IMR-90 (cell line): ENCODE measurements at regions not wholly inside any gene's neighbourhood (a gene's known extent, or its start where the extent isn't known, plus 50 kb on each side); places are given as distances from the start of the nearest gene placed in this dataset.

Source experiments
- ATAC-seq: fragments of 200-7000 bp; cut with Tn5 transposase; 2 replicates; pipeline ENCODE4 v1.9.1; 2020; ENCODE audit warnings: low read depth, mild to moderate bottlenecking, moderate library complexity
- BruUV-seq: library from RNA; stranded (reverse); fragments of 400-500 nt; replicated peaks from 2 replicates; lab custom pipeline; 2021; lab: Mats Ljungman, UMichigan
- CTCF ChIA-PET: fragments of 300-600 bp; formaldehyde crosslinking; extraction: SDS; loops from one replicate; lab custom pipeline; 2021; ENCODE audit warnings: antibody characterized with exemption; lab: Yijun Ruan, JAX
- POLR2A ChIA-PET: fragments of 300-600 bp; sonication (Branson Sonifier 250); formaldehyde crosslinking; loops from one replicate; lab custom pipeline; 2022; ENCODE audit warnings: antibody characterized with exemption; ENCODE audit not compliant: unreplicated experiment; lab: Charles Lee
- DNase-seq: peaks from one replicate; pipeline ENCODE4 v3.0.0; 2013
- H2AFZ ChIP-seq: replicated peaks from 2 replicates; pipeline ENCODE3; 2013; ENCODE audit warnings: low read length, mild to moderate bottlenecking; ENCODE audit not compliant: poor library complexity
- H2AK5ac ChIP-seq: 2 replicates; pipeline ENCODE4 v1.6.1; 2013; ENCODE audit warnings: low read depth, low read length, inconsistent platforms
- H2AK9ac ChIP-seq: replicated peaks from 2 replicates; pipeline ENCODE3; 2013; ENCODE audit warnings: mild to moderate bottlenecking, low read depth, low read length, moderate library complexity; ENCODE audit not compliant: poor library complexity
- H2BK120ac ChIP-seq: 2 replicates; pipeline ENCODE4 v1.6.1; 2013; ENCODE audit warnings: low read depth, low read length, inconsistent platforms
- H2BK15ac ChIP-seq: 3 replicates; pipeline ENCODE4 v1.6.1; 2013; ENCODE audit warnings: low read depth, low read length, inconsistent platforms
- H2BK20ac ChIP-seq: 2 replicates; pipeline ENCODE4 v1.6.1; 2013; ENCODE audit warnings: low read depth, mild to moderate bottlenecking, inconsistent platforms, low read length, moderate library complexity
- H2BK5ac ChIP-seq: 2 replicates; pipeline ENCODE4 v1.6.1; 2013; ENCODE audit warnings: mild to moderate bottlenecking, low read depth, low read length, inconsistent platforms; ENCODE audit not compliant: poor library complexity, severe bottlenecking
- H3K14ac ChIP-seq: replicated peaks from 2 replicates; pipeline ENCODE4 v1.6.1; 2013; ENCODE audit warnings: low read depth, low read length, inconsistent platforms
- H3K18ac ChIP-seq: 2 replicates; pipeline ENCODE4 v1.6.1; 2013; ENCODE audit warnings: low read depth, low read length, control low read depth
- H3K23ac ChIP-seq: 2 replicates; pipeline ENCODE4 v1.6.1; 2013; ENCODE audit warnings: low read depth, low read length, inconsistent platforms
- H3K27ac ChIP-seq: 2 replicates; pipeline ENCODE4 v1.5.1; 2013; ENCODE audit warnings: mild to moderate bottlenecking, control low read depth, low read length; ENCODE audit not compliant: insufficient read depth
- H3K27me3 ChIP-seq: 2 replicates; pipeline ENCODE4 v1.6.1; 2013; ENCODE audit warnings: low read length; ENCODE audit not compliant: control insufficient read depth, insufficient read depth
- H3K36me3 ChIP-seq: 2 replicates; pipeline ENCODE4 v1.6.1; 2013; ENCODE audit warnings: low read length, mixed read lengths; ENCODE audit not compliant: control insufficient read depth, insufficient read depth
- H3K4ac ChIP-seq: 2 replicates; pipeline ENCODE4 v1.6.1; 2013; ENCODE audit warnings: low read depth, low read length, inconsistent platforms
- H3K4me1 ChIP-seq: 2 replicates; pipeline ENCODE4 v1.6.1; 2013; ENCODE audit warnings: low read length, mixed read lengths; ENCODE audit not compliant: control insufficient read depth, insufficient read depth
- H3K4me2 ChIP-seq: 2 replicates; pipeline ENCODE4 v1.6.1; 2013; ENCODE audit warnings: low read depth, mild to moderate bottlenecking, control low read depth, low read length, moderate library complexity
- H3K4me3 ChIP-seq: 2 replicates; pipeline ENCODE4 v1.5.1; 2013; ENCODE audit warnings: low read depth, mild to moderate bottlenecking, control low read depth, low read length, moderate library complexity; ENCODE audit not compliant: insufficient read depth
- H3K56ac ChIP-seq: 2 replicates; pipeline ENCODE4 v1.6.1; 2013; ENCODE audit warnings: low read length, inconsistent platforms; ENCODE audit not compliant: insufficient read depth; ENCODE audit errors: extremely low read depth
- H3K79me1 ChIP-seq, 2 experiments: 2 replicates each; pipeline ENCODE4 v1.6.1; 2013; ENCODE audit warnings: low read length in 2 of 2, inconsistent platforms in 1 of 2, low read depth in 1 of 2
- H3K9ac ChIP-seq: 2 replicates; pipeline ENCODE4 v1.6.1; 2013; ENCODE audit warnings: low read depth, low read length, control low read depth
- H3K9me1 ChIP-seq: 2 replicates; pipeline ENCODE4 v1.6.1; 2013; ENCODE audit warnings: low read length, inconsistent platforms; ENCODE audit not compliant: insufficient read depth
- H3K9me3 ChIP-seq: 2 replicates; pipeline ENCODE4 v1.6.1; 2013; ENCODE audit warnings: low read length; ENCODE audit not compliant: control insufficient read depth, insufficient read depth
- H4K20me1 ChIP-seq: 2 replicates; pipeline ENCODE4 v1.6.1; 2013; ENCODE audit warnings: low read length, inconsistent platforms; ENCODE audit not compliant: insufficient read depth
- H4K5ac ChIP-seq: 2 replicates; pipeline ENCODE4 v1.6.1; 2013; ENCODE audit warnings: mild to moderate bottlenecking, low read depth, low read length, control low read depth
- H4K8ac ChIP-seq, 2 experiments: 2 replicates each; pipeline ENCODE4 v1.6.1; 2013; ENCODE audit warnings: low read depth in 2 of 2, low read length in 2 of 2, control low read depth in 1 of 2, inconsistent platforms in 1 of 2
- H4K91ac ChIP-seq: 2 replicates; pipeline ENCODE4 v1.6.1; 2013; ENCODE audit warnings: low read depth, low read length, inconsistent platforms; ENCODE audit not compliant: insufficient read depth
- RAD21 ChIP-seq: IDR thresholded peaks from 2 replicates; pipeline ENCODE4 v1.6.1; 2012; ENCODE audit warnings: low read length, improper control_type of control experiment
- WGBS, 2 experiments: methylation state at CpG; one replicate each; pipeline versions ENCODE4 v1.1.5 to v1.1.7; 2013; ENCODE audit warnings: missing lambda C conversion rate in 2 of 2; ENCODE audit not compliant: insufficient read length in 1 of 2; ENCODE audit errors: extremely low coverage in 2 of 2; 5-methylcytosine and 5-hydroxymethylcytosine counted together
- dilution Hi-C: fragments of 300-500 bp; cut with HindIII; formaldehyde crosslinking; loops from one replicate; pipeline ENCODE4 v1.14.3; 2018; ENCODE audit warnings: low sequenced_read_pairs; ENCODE audit not compliant: unreplicated experiment
- in situ Hi-C: fragments of 300-500 bp; cut with MboI; formaldehyde crosslinking; loops from 3 replicates; pipeline ENCODE4 v1.14.3; 2019; ENCODE audit warnings: low sequenced_read_pairs, inconsistent platforms, mixed read lengths
- intact Hi-C: fragments of 100-400 bp; cut with micrococcal nuclease; formaldehyde crosslinking; loops from 2 replicates; pipeline ENCODE4 v1.10.0; 2022

DNA sequence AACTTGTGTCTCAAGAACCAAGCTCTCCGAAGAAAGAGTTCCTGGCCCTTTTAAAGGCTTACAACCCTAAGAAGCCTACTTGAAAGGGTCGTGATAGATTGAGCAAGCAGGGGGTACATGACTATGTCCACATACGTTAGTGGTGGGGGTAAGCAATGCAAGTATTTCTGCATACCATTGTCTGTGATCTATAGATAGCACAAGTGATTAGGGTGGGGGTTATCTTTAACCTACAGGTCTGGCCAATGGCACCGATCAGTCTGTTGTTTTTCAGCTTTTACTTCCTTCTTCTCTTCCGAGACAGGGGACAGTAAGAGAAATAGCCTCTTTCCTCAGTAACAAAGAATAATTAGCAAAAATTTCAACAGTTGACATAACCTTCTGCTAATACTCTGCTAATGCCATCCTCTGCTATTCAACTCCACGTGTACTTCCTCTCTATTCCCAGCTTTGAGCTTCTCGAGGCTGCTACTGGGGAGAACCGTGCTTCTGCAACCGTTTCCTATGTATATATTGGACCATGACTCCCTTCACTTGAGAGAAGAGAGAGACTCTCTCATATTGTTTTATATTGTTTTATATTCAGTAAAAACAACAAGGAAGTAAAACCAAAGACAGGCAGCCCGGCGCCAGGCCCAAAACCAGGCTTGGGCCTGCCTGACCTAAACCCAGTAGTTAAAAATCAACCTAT is 727.7 kb upstream of the NCAM2 start:
- intact Hi-C loops (no loop called here), dilution Hi-C loops (no loop called here), in situ Hi-C loops (no loop called here)
- Histone ChIP-seq H4K5ac (no peak overlapping the region), H3K4me2 (no peak overlapping the region), H3K14ac (no peak overlapping the region), H3K79me1 (no peaks in the 10 kb centered on the region), H4K8ac (no peak overlapping the region), H3K27ac (no peak overlapping the region), H2BK15ac (no peak overlapping the region), H2AK9ac (no peak overlapping the region), H4K20me1 (no peaks in the 10 kb centered on the region), H3K27me3 (no peaks in the 10 kb centered on the region), H2BK120ac (no peak overlapping the region), H3K4ac (no peak overlapping the region), H3K9me3 (peaks cover 2% of the 10 kb centered on the region), H3K4me3 (no peak overlapping the region), H3K4me1 (no peaks in the 10 kb centered on the region), H2BK5ac (no peak overlapping the region), H3K18ac (no peak overlapping the region), H2AK5ac (no peak overlapping the region), H3K36me3 (no peaks in the 10 kb centered on the region), H4K91ac (no peak overlapping the region), H2BK20ac (no peak overlapping the region), H3K23ac (no peak overlapping the region), H3K9me1 (no peaks in the 10 kb centered on the region), H3K9ac (no peak overlapping the region), H3K56ac (no peak overlapping the region), H2AFZ (no peak overlapping the region)
- DNase-seq: no peak
- no TSS peak for BruUV-seq
- no CpG with 5 or more reads among the region's 11 CpGs for WGBS, 2 experiments
- ChIA-PET CTCF (no interaction called here), POLR2A (no interaction called here)
- ATAC-seq: no peak
- no peak for TF ChIP-seq RAD21
